HepG2 (cell line): ENCODE measurements at regions not wholly inside any gene's neighbourhood (a gene's known extent, or its start where the extent isn't known, plus 50 kb on each side); places are given as distances from the start of the nearest gene placed in this dataset.

ENCODE experiments used
- ATF7 ChIP-seq, 2 experiments: fragments of 450-650 bp in 1 of 2; sonication (generic) in 1 of 2; formaldehyde crosslinking in 1 of 2; IDR thresholded peaks; 2 replicates each; pipeline versions ENCODE4 v1.4.0 to v1.6.1; 2016 to 2020; ENCODE audit warnings: antibody characterized with exemption in 1 of 2, mild to moderate bottlenecking in 1 of 2, missing genetic modification reagents in 1 of 2
- CREB1 ChIP-seq, 2 experiments: fragments of 450-650 bp in 1 of 2; IDR thresholded peaks; 2 replicates each; pipeline ENCODE4 v1.6.1; 2016 to 2017; ENCODE audit warnings: control low read depth in 1 of 2, mild to moderate bottlenecking in 1 of 2, missing compliant biosample characterization in 1 of 2, missing genetic modification characterization in 1 of 2
- POLR2A ChIP-seq, 2 experiments: IDR thresholded peaks; 2 replicates each; pipeline ENCODE4 v1.6.1; 2011; ENCODE audit warnings: low read depth in 2 of 2, low read length in 2 of 2, mild to moderate bottlenecking in 1 of 2, moderate library complexity in 1 of 2; ENCODE audit not compliant: insufficient read depth in 1 of 2
- RFX5 ChIP-seq: IDR thresholded peaks from 2 replicates; pipeline ENCODE4 v1.6.1; 2011; ENCODE audit warnings: low read depth, low read length, improper control_type of control experiment
- SP1 ChIP-seq, 2 experiments: fragments of 450-650 bp in 1 of 2; sonication (generic) in 1 of 2; formaldehyde crosslinking in 1 of 2; IDR thresholded peaks; 2 replicates each; pipeline versions ENCODE4 v1.4.0 to v1.6.1; 2016 to 2020; ENCODE audit warnings: missing genetic modification reagents in 1 of 2
- SRSF1 ChIP-seq: fragments of 200-400 bp; formaldehyde crosslinking; optimal IDR thresholded peaks from 2 replicates; pipeline ENCODE3; 2017; ENCODE audit warnings: mild to moderate bottlenecking, low read depth, low read length, moderate library complexity
- USF2 ChIP-seq, 2 experiments: sonication (generic) in 1 of 2; formaldehyde crosslinking in 1 of 2; IDR thresholded peaks; 2 replicates each; pipeline versions ENCODE4 v1.5.1 to v1.6.1; 2011 to 2020; ENCODE audit warnings: borderline replicate concordance in 1 of 2, low read depth in 1 of 2, low read length in 1 of 2, mild to moderate bottlenecking in 1 of 2, missing genetic modification reagents in 1 of 2, moderate library complexity in 1 of 2
- ZNF180 ChIP-seq: sonication (generic); formaldehyde crosslinking; IDR thresholded peaks from 2 replicates; pipeline ENCODE4 v1.4.0; 2020; ENCODE audit warnings: low read depth, missing genetic modification reagents, borderline replicate concordance
- ZNF580 ChIP-seq: IDR thresholded peaks from 2 replicates; pipeline ENCODE4 v1.6.1; 2016; ENCODE audit warnings: low read depth, borderline replicate concordance
- ZNF704 ChIP-seq: sonication (generic); formaldehyde crosslinking; IDR thresholded peaks from 2 replicates; pipeline ENCODE4 v1.8.1; 2023; ENCODE audit warnings: mild to moderate bottlenecking, inconsistent platforms, moderate library complexity, missing genetic modification reagents, borderline replicate concordance
- TF ChIP-seq, protein P1 (sequence below): sonication (generic); formaldehyde crosslinking; IDR thresholded peaks from 2 replicates; pipeline ENCODE4 v1.5.0; 2020; ENCODE audit warnings: mild to moderate bottlenecking, missing genetic modification reagents, moderate library complexity

DNA sequence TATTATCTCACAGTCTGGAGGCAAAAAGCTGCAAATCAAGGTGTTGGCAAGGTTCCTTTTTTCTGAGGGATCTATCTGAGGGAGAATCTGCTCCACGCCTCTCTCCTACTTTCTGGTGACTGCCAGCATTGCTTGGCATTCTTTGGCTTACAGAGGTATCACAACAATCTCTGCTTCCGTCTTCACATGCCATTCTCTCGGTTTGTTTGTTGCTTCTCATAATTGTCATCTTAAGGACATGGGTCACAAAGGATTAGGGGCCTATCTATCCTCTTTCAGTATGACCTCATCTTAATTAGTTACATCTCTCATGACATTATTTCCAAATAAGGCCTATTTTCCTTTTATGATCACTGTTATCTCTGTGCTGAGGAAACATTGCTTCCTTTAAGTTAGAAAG lies 345.0 kb downstream of the FOXG1 start:
- TF ChIP-seq SRSF1 (no peak), ZNF580 (CRISPR knock-in tag) (no peak), ATF7 (IDR thresholded peaks at IDR 0.05) (peak; percentile 91), ATF7 (CRISPR knock-in tag; IDR thresholded peaks at IDR 0.05) (no peak), ZNF180 (CRISPR knock-in tag) (no peak), SP1 (IDR thresholded peaks at IDR 0.05) (no peak), SP1 (CRISPR knock-in tag; IDR thresholded peaks at IDR 0.05) (no peak), RFX5 (no peak), ZNF704 (CRISPR knock-in tag) (no peak), USF2 (IDR thresholded peaks at IDR 0.05; ENCODE audit: low read depth, low read length) (no peak), USF2 (CRISPR knock-in tag; IDR thresholded peaks at IDR 0.05; ENCODE audit: borderline replicate concordance) (no peak), POLR2A (IDR thresholded peaks at IDR 0.05; ENCODE audit: insufficient read depth in 1 of 2, low read depth in 2 of 2, low read length in 2 of 2) (no peak), CREB1 (IDR thresholded peaks at IDR 0.05) (no peak), CREB1 (CRISPR knock-in tag; IDR thresholded peaks at IDR 0.05) (no peak)
- TF ChIP-seq, protein P1, sequence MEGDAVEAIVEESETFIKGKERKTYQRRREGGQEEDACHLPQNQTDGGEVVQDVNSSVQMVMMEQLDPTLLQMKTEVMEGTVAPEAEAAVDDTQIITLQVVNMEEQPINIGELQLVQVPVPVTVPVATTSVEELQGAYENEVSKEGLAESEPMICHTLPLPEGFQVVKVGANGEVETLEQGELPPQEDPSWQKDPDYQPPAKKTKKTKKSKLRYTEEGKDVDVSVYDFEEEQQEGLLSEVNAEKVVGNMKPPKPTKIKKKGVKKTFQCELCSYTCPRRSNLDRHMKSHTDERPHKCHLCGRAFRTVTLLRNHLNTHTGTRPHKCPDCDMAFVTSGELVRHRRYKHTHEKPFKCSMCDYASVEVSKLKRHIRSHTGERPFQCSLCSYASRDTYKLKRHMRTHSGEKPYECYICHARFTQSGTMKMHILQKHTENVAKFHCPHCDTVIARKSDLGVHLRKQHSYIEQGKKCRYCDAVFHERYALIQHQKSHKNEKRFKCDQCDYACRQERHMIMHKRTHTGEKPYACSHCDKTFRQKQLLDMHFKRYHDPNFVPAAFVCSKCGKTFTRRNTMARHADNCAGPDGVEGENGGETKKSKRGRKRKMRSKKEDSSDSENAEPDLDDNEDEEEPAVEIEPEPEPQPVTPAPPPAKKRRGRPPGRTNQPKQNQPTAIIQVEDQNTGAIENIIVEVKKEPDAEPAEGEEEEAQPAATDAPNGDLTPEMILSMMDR (CRISPR knock-in tag) = no peak
